ENCODE measurements at regions not wholly inside any gene's neighbourhood (a gene's known extent, or its start where the extent isn't known, plus 50 kb on each side); places are given as distances from the start of the nearest gene placed in this dataset.

- no peak for DNase-seq
- Histone ChIP-seq H2BK120ac (ENCODE audit: low read depth, low read length) (no peak overlapping the region), H3K4ac (ENCODE audit: low read depth, low read length) (no peak overlapping the region), H3K4me3 (ENCODE audit: low read length) (no peak overlapping the region), H3K27me3 (ENCODE audit: insufficient read depth, low read length, poor library complexity) (no peaks in the 10 kb centered on the region), H3K79me2 (ENCODE audit: control insufficient read depth, insufficient read depth, low read length) (no peaks in the 10 kb centered on the region), H3K4me2 (ENCODE audit: low read length) (no peak overlapping the region), H2BK5ac (ENCODE audit: low read length) (no peak overlapping the region), H3K36me3 (ENCODE audit: control insufficient read depth, insufficient read depth, low read length) (no peaks in the 10 kb centered on the region), H3K18ac (ENCODE audit: low read length) (no peak overlapping the region), H2BK15ac (replicated peaks; ENCODE audit: low read depth) (no peak overlapping the region), H3K9ac (ENCODE audit: low read length) (no peak overlapping the region), H3K56ac (ENCODE audit: low read length) (no peak overlapping the region), H2AK5ac (ENCODE audit: low read length) (no peak overlapping the region), H3K27ac (ENCODE audit: low read depth, low read length) (no peak overlapping the region), H3K23ac (ENCODE audit: low read length) (no peak overlapping the region), H4K8ac (ENCODE audit: low read depth, low read length) (no peak overlapping the region), H3K79me1 (ENCODE audit: low read length) (no peaks in the 10 kb centered on the region), H4K5ac (ENCODE audit: low read length) (no peak overlapping the region), H3K4me1 (ENCODE audit: control insufficient read depth, low read depth, low read length) (no peaks in the 10 kb centered on the region)
- WGBS (ENCODE audit: extremely low coverage, insufficient coverage, low lambda C conversion rate) = no CpG with 5 or more reads among the region's 9 CpGs
Observed at GRCh38 chr15:31840849-31841476, 189.4 kb upstream of the CHRNA7 start.

- no peak overlapping the region for H3K4me3 ChIP-seq (ENCODE audit: low read length)
- no peaks in the 10 kb centered on the region for H3K79me1 ChIP-seq (ENCODE audit: low read length)
- H2BK5ac ChIP-seq (ENCODE audit: low read length) = no peak overlapping the region
- no peak overlapping the region for H2BK120ac ChIP-seq (ENCODE audit: low read depth, low read length)
- H3K36me3 ChIP-seq (ENCODE audit: control insufficient read depth, insufficient read depth, low read length) = no peaks in the 10 kb centered on the region
- H3K27ac ChIP-seq (ENCODE audit: low read depth, low read length) = no peak overlapping the region
- no peak overlapping the region for H2BK15ac ChIP-seq (replicated peaks; ENCODE audit: low read depth)
- no peak overlapping the region for H3K56ac ChIP-seq (ENCODE audit: low read length)
- H3K4me2 ChIP-seq (ENCODE audit: low read length) = no peak overlapping the region
- WGBS (ENCODE audit: extremely low coverage, insufficient coverage, low lambda C conversion rate) = no CpG with 5 or more reads among the region's 6 CpGs
- no peaks in the 10 kb centered on the region for H3K4me1 ChIP-seq (ENCODE audit: control insufficient read depth, low read depth, low read length)
- no peaks in the 10 kb centered on the region for H3K27me3 ChIP-seq (ENCODE audit: insufficient read depth, low read length, poor library complexity)
- no peak for DNase-seq
- no peaks in the 10 kb centered on the region for H3K79me2 ChIP-seq (ENCODE audit: control insufficient read depth, insufficient read depth, low read length)
- no peak overlapping the region for H3K18ac ChIP-seq (ENCODE audit: low read length)
- no peak overlapping the region for H3K23ac ChIP-seq (ENCODE audit: low read length)
- H3K4ac ChIP-seq (ENCODE audit: low read depth, low read length) = no peak overlapping the region
- no peak overlapping the region for H2AK5ac ChIP-seq (ENCODE audit: low read length)
- no peak overlapping the region for H4K5ac ChIP-seq (ENCODE audit: low read length)
- H3K9ac ChIP-seq (ENCODE audit: low read length) = no peak overlapping the region
- H4K8ac ChIP-seq (ENCODE audit: low read depth, low read length) = no peak overlapping the region
Observed at GRCh38 chr15:31842532-31843195, 187.7 kb upstream of the CHRNA7 start.

- Histone ChIP-seq H4K5ac (ENCODE audit: low read length) (no peak overlapping the region), H3K18ac (ENCODE audit: low read length) (no peak overlapping the region), H3K9ac (ENCODE audit: low read length) (no peak overlapping the region), H4K8ac (ENCODE audit: low read depth, low read length) (no peak overlapping the region), H2AK5ac (ENCODE audit: low read length) (no peak overlapping the region), H3K56ac (ENCODE audit: low read length) (no peak overlapping the region), H2BK120ac (ENCODE audit: low read depth, low read length) (no peak overlapping the region), H3K4me2 (ENCODE audit: low read length) (no peak overlapping the region), H3K36me3 (ENCODE audit: control insufficient read depth, insufficient read depth, low read length) (no peaks in the 10 kb centered on the region), H3K79me1 (ENCODE audit: low read length) (no peaks in the 10 kb centered on the region), H2BK15ac (replicated peaks; ENCODE audit: low read depth) (no peak overlapping the region), H3K79me2 (ENCODE audit: control insufficient read depth, insufficient read depth, low read length) (no peaks in the 10 kb centered on the region), H3K4me3 (ENCODE audit: low read length) (no peak overlapping the region), H3K27ac (ENCODE audit: low read depth, low read length) (no peak overlapping the region), H3K4ac (ENCODE audit: low read depth, low read length) (no peak overlapping the region), H2BK5ac (ENCODE audit: low read length) (no peak overlapping the region), H3K23ac (ENCODE audit: low read length) (no peak overlapping the region), H3K27me3 (ENCODE audit: insufficient read depth, low read length, poor library complexity) (no peaks in the 10 kb centered on the region), H3K4me1 (ENCODE audit: control insufficient read depth, low read depth, low read length) (no peaks in the 10 kb centered on the region)
- WGBS (ENCODE audit: extremely low coverage, insufficient coverage, low lambda C conversion rate) = no CpG with 5 or more reads among the region's 5 CpGs
- DNase-seq = no peak
Observed at GRCh38 chr15:31843426-31844055, 186.8 kb upstream of the CHRNA7 start.

- Histone ChIP-seq H3K23ac (ENCODE audit: low read length) (no peak overlapping the region), H2BK5ac (ENCODE audit: low read length) (no peak overlapping the region), H4K5ac (ENCODE audit: low read length) (no peak overlapping the region), H3K27ac (ENCODE audit: low read depth, low read length) (no peak overlapping the region), H3K4ac (ENCODE audit: low read depth, low read length) (no peak overlapping the region), H3K4me1 (ENCODE audit: control insufficient read depth, low read depth, low read length) (no peaks in the 10 kb centered on the region), H2BK15ac (replicated peaks; ENCODE audit: low read depth) (no peak overlapping the region), H3K79me2 (ENCODE audit: control insufficient read depth, insufficient read depth, low read length) (no peaks in the 10 kb centered on the region), H2AK5ac (ENCODE audit: low read length) (no peak overlapping the region), H3K4me3 (ENCODE audit: low read length) (no peak overlapping the region), H3K4me2 (ENCODE audit: low read length) (no peak overlapping the region), H3K56ac (ENCODE audit: low read length) (no peak overlapping the region), H3K79me1 (ENCODE audit: low read length) (no peaks in the 10 kb centered on the region), H3K36me3 (ENCODE audit: control insufficient read depth, insufficient read depth, low read length) (no peaks in the 10 kb centered on the region), H3K9ac (ENCODE audit: low read length) (no peak overlapping the region), H3K18ac (ENCODE audit: low read length) (no peak overlapping the region), H2BK120ac (ENCODE audit: low read depth, low read length) (no peak overlapping the region), H4K8ac (ENCODE audit: low read depth, low read length) (no peak overlapping the region), H3K27me3 (ENCODE audit: insufficient read depth, low read length, poor library complexity) (no peaks in the 10 kb centered on the region)
- no peak for DNase-seq
- WGBS (ENCODE audit: extremely low coverage, insufficient coverage, low lambda C conversion rate) = no CpG with 5 or more reads among the region's 5 CpGs
Observed at GRCh38 chr15:31845791-31846190, 184.5 kb upstream of the CHRNA7 start.

- Histone ChIP-seq H3K79me1 (ENCODE audit: low read length) (no peaks in the 10 kb centered on the region), H3K9ac (ENCODE audit: low read length) (no peak overlapping the region), H4K8ac (ENCODE audit: low read depth, low read length) (no peak overlapping the region), H2AK5ac (ENCODE audit: low read length) (no peak overlapping the region), H3K27me3 (ENCODE audit: insufficient read depth, low read length, poor library complexity) (no peaks in the 10 kb centered on the region), H3K18ac (ENCODE audit: low read length) (no peak overlapping the region), H3K4me3 (ENCODE audit: low read length) (no peak overlapping the region), H2BK15ac (replicated peaks; ENCODE audit: low read depth) (no peak overlapping the region), H3K56ac (ENCODE audit: low read length) (no peak overlapping the region), H3K23ac (ENCODE audit: low read length) (no peak overlapping the region), H3K4ac (ENCODE audit: low read depth, low read length) (no peak overlapping the region), H3K4me2 (ENCODE audit: low read length) (no peak overlapping the region), H3K27ac (ENCODE audit: low read depth, low read length) (no peak overlapping the region), H3K36me3 (ENCODE audit: control insufficient read depth, insufficient read depth, low read length) (no peaks in the 10 kb centered on the region), H3K4me1 (ENCODE audit: control insufficient read depth, low read depth, low read length) (no peaks in the 10 kb centered on the region), H3K79me2 (ENCODE audit: control insufficient read depth, insufficient read depth, low read length) (no peaks in the 10 kb centered on the region), H2BK120ac (ENCODE audit: low read depth, low read length) (no peak overlapping the region), H4K5ac (ENCODE audit: low read length) (no peak overlapping the region), H2BK5ac (ENCODE audit: low read length) (no peak overlapping the region)
- no peak for DNase-seq
- no CpG with 5 or more reads among the region's 5 CpGs for WGBS (ENCODE audit: extremely low coverage, insufficient coverage, low lambda C conversion rate)
Observed at GRCh38 chr15:31847961-31848360, 182.4 kb upstream of the CHRNA7 start.
